ENCODE measurements at regions not wholly inside any gene's neighbourhood (a gene's known extent, or its start where the extent isn't known, plus 50 kb on each side); places are given as distances from the start of the nearest gene placed in this dataset.
A peak's percentile ranks its signal among the peaks of the same experiment; 100 is the strongest.
"Not testable (repeated sequence)": the region's sequence is repeated elsewhere in the genome, so short reads cannot be mapped to it uniquely, and the experiment has no call there.

DNA sequence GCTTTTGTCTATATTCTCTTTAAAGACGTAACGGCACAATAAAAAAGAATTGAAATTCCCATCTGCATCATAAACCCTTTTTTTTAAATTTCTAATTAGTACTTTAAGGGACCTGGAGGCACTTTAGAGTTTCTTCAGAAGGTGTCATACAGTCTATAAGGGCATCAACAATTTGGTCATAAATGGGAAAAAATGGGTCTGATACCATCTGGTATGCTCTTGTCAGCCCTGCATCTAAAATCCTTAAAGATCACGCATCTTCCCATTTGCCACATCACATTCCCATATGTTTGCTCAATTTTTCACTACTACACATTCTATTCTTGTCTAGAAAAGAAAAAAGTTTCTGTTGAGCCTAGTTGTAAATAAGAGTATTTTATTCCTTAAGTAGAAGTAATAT, 53.8 kb downstream of the COX7C start:
- no peak for DNase-seq

DNA sequence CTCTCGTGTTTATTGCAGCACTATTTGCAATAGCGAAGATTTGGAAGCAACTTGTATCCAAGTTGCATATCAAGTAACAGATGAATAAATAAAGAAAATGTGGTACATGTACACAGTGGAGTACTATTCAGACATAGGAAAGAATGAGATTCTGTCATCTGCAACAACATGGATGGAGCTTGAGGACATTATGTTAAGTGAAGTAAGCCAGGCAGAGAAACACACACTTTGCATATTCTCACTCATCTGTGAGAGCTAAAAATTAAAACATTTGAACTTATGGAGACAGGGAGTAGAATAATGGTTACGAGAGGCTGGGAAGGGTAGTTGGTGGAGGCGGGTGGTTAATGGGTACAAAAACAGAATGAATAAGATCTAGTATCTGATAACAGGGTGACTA, 56.3 kb downstream of the COX7C start:
- no peak for DNase-seq

DNA sequence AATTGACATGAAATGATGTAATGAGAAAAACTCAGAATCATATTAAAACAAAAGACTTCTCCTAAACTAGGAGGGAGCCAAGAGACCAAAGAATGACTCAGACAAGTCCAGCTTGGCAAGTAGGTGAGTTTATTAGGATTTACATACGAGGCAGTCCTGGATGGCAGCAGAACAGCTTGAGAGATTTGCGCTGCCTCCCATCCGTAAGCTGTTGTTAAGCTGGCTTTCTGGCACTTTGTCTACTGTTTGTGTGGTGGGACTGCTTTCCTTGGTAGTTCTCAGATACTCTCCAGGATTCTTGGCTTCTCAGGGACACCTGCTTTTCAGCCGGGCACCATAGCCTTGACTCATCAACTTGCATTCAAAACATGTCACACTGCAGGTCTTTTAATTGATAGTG, 57.6 kb downstream of the COX7C start:
- no peak for DNase-seq

DNA sequence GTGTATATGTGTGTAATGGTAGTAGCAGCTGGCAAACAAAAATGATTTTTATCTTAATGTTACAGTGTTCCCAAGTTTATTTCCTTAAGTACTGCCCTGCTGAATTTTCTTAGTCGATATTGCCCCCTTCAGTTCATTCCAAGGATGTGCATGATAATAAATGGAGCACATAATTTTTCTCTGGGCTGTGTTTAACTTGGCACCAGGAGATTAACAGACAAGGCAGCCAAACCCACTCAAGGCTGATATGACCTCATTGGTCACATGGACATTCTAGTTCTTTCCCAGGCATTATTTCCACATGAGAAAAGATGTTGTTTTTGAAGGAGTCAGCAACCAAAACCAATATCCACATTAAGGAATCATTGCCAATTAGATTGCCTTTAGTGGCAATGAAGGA, 61.8 kb downstream of the COX7C start:
- DNase-seq: peak; percentile 22 to 27

DNA sequence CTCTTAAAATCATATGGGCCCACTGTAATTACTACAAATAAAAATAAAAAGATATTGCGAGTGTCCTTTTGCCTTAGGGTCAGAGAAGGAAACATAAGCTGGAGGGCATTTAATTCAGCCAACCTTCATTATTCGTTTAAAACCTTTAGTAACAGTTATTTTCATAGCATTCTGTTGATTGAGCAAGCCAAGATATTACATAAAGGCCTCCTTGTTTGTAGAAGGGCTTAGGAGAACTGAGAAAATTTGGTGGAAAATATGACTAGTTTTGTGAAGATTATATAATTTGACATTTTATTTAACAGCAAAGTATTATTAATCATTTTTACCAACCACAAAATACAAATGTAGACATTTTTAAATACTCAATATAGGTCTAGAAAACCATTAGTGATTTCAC, 62.2 kb downstream of the COX7C start:
- DNase-seq: no peak

DNA sequence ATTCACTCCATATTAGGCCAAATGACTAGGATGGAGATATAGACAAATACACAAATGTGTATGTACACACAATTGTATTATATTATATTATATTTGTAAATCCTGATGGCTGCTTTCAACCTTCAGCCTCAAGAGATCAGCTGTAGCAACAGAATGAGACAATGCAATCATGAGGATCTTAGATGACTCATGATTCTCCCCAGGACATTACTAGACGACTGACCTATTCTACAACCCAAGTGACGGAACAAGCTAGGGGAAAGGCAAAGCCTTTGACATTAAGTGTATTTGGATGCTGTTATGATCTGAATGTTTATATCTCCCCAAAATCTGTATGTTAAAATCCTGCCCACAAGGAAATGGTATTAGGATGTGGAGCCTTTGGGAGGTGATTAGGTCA, 66.5 kb downstream of the COX7C start:
- no peak for DNase-seq

DNA sequence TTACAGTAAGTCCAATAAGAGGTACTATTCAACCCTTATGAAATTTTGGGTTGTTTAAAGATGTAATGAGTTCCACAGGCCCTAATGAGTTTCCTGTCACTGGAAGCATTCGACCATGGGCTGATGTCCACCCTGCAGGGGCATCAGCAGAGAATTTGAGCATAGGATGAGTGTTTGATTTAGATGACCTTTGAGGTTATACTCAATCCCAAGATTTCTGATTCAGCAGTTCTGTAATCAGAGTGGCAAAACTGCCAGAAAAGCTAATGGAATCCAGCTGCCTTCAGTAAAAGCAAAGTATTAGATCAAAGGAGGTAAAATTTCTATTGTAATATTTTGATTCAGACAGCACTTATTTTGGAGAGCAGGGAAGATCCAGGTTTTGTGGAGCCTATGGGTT, 68.3 kb downstream of the COX7C start:
- DNase-seq: no peak

DNA sequence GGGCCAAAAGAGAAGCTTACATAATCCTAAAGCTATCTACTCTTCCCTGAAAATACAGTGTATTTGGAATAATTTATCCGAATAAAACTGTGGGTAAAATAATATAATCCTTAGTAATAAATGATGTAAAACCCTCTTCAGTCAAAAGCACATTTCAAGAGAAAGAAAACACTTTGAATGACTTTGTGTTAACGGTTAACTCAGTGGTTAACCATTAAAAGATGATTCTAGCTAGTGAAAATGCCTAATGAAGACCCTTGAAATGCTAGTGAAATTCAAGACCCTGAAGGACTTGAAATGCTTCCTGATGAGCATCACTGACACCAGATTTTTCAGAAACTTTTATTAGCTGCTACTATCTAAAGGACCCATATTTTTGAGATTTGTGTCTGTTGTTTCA, 70.7 kb downstream of the COX7C start:
- no peak for DNase-seq

DNA sequence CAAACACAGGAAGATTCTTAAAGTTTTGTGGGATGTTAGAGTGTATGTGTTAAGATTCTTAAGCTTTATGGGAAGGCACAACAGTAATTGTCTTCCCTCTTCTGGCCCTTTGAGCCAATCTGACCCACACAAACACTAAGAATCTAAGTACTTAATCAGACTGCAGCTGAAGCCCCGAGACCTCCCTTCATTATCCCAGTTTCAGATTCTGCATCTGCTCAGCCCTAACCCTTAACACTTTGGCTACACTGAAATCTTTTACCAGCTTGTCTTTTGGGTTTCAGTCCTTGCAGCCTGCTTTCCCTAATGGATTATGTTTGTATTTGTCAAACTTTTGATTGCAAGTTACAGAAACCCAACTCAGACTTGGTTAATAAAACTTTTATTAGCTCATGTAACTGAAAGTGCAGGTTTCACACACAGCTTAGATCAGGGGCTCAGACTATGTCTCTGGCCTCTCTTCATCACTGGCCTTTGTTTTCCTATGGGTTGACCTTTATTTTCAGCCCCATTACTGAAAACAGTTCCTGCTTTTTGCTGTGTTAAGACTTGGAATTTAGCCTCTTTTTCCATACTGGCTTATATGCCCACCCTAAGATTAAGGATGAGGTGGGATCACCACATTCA, 71.5 kb downstream of the COX7C start:
- DNase-seq: no peak

DNA sequence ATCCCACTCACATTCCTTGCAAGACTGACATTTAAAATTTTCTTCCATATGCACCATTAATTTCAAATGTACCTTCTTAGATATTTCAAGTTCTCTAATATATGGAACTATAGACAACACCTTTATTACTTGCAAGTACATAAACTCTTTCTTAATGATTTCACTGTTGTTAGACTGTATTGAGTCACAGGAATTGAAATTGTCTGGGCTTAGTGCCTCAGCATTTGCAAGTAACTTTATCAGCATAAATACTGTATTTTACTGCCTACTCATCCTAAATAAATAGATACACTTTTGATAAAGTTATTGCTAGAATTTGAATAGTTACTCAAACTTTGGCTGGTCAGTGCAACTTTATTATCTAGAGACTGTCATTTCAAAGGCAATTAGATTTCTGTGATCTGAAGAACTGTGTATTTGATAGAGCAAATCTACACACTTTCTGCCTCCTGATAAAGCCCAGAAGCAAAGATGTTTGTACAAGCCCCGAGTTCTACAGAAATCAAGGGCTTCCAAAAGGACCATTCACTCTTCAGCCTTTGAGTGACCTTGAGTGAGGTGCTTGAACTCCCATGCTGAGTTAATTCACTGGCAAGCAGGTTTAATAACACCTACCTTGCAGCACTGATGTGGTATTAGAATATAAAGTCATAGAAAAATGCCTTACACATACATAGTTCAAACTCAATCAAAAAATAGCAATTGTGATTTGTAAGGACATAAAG, 91.6 kb downstream of the COX7C start:
- DNase-seq: no peak

DNA sequence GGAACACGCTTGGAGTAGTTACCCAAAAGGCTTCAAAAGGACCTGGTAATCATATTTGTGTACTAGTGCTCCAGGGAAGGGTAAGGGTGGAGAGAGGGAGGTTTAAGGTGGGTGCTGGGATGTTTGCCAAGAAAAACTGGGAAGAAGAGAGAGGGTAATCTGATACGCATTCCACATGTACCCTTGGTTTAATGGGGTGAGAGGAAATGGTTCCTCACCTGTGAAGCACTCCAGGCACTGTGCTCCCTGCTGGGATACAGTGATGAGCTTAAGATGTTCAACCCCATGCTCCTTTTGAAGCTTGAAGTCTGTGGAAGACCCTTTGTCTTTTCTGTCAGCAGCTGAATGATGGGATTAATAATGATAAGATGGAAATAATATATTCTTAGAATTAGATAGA, 98.4 kb downstream of the COX7C start:
- DNase-seq: no peak

DNA sequence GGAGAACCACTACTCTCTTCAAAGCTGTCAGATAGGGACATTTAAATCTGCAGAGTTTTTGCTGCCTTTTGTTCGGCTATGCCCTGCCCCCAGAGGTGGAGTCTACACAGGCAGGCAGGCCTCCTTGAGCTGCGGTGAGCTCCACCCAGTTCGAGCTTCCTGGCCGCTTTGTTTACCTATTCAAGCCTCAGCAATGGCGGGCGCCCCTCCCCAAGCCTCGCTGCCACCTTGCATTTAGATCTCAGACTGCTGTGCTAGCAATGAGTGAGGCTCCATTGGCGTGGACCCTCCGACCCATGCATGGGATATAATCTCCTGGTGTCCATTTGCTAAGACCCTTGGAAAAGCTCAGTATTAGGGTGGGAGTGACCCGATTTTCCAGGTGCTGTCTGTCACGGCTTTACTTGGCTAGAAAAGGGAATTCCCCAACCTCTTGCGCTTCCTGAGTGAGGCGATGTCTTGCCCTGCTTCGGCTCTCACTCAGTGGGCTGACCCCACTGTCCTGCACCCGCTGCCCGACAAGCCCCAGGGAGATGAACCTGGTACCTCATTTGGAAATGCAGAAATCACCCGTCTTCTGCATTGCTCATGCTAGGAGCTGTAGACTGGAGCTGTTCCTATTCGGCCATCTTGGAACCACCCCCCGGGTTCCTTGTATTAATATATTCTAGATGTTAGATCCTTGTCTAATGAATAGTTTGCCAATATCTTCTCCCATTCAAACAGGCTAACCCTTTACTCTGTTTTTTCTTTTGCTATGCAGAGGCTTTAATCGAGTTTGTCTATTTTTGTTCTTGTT, 113.8 kb downstream of the COX7C start:
- not testable (repeated sequence) for DNase-seq

DNA sequence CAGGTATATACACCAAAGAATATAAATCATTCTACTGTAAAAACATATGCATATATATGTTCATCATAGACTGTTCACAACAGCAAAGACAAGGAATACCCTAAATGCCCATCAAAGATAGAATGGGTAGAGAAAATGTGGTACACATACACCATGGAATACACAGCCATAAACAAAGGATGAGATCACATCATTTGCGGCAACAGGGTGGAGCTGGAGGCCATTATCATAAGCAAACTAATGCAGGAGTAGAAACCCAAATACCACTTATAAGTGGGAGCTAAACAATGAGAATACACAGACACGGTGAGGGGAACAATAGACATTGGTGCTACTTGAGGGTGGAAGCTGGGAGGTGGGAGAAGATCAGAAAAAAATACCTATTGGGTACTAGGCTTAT, 117.6 kb downstream of the COX7C start:
- DNase-seq: no peak

DNA sequence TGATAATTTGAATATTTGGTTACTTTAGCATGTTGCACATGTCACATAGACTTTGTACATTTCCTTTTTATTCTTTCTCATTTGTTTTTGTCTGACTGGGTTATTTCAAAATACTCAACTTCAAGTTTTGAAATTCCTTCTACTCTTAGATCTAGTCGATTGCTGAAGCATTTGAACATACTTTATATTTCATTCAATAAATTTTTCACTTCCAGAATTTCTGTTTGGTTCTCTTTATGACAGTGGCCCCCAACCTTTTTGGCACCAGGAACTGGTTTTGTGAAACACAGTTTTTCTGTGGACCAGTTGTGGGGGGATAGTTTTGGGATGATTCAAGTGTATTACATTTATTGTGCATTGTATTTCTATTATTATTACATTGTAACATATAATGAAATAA, 119.8 kb downstream of the COX7C start:
- DNase-seq: no peak

DNA sequence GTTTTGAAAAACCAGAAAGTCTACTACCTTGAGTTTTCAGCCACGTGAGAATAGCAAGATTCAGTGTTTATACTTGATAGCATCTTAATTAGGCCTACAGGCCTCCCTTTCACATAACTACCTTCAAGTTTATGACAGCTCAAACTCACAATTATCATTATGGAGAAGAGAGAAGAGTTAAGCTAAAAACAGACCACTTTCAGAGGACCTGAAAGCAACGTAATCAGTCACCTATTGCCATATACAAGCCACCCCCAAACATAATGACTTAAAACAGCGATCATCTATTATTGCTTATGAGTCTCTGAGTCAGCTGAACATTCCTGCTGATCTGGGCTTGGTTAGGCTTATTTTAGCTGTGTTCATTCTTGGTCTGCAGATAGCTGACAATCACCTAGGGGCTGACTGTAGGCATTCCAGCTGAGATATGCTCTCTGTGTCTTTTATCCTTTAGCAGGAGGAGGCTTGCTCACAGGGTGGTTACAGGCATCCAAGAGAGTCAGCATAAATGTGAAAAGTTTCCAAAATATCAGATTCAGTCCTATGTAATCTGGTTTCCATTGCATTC, 130.9 kb downstream of the COX7C start:
- no peak for DNase-seq

DNA sequence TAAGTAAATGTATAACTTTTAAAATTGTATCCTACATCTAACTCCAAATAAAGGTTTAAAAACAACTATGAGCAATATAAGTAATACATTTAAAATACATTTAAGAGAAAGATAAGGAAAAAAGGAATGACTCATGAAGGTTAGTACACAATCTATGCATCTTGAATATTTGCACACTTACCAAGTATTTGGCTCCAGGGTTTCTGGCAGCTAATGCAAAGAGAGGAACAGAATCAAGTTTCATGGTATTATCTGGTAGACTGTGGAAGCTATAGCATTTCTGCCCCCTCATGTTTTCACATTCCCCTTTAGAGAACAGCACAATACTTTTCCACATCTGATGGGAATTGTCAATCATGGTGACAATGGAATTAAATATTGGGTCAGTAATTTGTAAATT, 132.1 kb downstream of the COX7C start:
- DNase-seq: no peak

DNA sequence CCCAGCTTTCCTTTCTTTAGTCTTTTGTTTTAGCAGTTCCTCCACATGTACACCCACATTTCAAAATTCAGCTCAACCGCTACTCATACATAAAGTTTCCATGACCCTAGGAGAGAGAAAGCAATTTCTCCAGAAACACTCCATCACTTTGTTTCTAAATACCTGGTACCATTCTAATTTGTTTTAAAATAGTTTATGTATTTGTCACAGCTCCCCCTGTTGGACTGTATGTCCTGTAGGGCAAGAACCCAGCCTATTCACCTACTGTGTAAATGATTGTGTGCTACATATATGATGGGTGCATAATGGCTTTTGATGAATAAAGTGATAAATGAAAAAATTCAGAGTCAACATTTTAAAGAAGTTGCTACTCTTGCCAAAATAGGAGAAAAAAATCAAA, 139.1 kb downstream of the COX7C start:
- DNase-seq: no peak

DNA sequence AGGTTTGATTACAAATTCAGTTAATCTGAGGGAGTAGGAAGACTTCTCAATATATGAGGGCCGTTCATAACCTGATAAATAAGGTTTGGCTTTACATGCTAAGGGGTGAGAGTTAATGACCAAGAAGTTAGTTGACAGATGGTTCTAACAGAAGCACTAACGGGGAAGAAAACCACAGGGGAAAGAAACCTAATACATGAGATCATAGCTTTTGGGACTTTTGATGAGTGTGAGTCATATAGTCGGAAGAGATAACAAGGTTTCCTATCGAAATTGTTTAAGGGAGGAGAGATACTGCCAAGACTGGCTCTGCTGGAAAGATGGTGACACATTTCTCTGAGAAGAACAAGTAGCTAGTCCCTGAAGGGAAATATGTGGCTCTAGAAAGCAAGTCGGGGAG, 140.1 kb downstream of the COX7C start:
- no peak for DNase-seq

DNA sequence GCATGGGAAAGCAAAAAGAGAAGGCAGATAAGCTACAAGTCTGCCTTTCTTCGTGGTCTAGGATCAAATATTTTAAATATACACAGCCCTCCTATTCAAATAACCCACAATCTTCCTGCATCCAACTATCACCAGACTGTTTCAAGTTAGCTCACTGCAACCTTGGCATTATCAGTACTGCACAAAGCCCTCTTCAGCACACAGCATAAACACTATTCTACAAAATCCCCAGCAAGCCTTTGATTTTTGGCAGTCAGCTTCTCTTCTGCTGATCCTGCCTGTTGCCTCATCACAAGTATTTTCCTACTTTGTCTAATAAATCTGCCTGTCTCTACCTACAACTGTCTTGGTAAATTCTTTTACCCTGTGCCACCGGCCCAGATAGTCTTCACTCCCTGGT, 142.9 kb downstream of the COX7C start:
- no peak for DNase-seq

DNA sequence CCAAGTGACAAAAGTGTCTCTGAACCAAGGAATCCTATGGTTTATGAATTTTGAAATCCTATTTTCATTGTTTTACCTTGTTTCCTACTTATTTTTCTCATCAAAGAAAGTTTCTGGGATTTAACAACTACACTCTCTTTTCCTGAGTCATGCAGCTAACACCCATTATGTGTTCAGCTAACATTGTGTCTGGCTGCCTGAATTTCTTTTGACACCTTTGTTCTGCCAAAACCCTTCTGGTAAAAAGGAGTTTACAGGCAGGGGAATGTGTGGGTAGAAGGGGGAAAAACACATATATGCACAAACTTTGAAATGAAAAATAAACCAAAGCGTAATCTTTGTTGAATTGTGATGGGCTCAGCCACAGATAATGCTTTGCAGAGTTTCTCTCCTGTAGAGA, 146.2 kb downstream of the COX7C start:
- no peak for DNase-seq

DNA sequence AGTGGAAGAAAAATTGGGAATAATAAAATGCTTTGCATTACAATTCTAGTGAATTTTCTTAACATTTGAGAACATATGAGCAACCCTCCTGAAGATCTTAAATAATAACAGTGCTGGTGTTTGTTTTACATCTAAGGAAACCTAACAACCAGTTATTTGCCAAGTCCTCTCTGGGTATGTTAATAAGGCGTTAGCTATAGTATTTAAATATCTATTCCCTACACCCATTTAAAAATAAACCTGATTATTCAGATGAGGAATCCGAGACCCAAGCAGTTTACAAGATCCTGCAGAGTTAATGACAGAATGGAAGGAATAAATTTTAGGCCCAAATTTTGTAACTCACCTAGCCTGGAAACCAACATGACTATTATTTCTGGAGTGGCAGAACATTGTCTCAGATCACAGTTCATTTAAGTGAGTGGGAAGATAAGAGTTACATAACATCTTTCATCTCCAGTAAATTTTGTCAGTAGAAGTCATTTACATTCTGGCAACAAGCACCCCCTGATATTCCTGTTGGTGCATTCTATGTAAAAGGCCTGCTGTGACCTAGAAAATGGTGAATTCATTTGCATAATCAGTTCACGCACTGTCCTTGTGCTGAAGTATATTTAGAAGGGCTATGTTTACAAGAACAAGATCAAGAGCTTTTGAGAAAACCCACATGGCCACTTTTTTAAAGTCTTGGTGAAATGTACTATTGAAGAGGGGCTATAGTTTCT, 148.2 kb downstream of the COX7C start:
- no peak for DNase-seq

DNA sequence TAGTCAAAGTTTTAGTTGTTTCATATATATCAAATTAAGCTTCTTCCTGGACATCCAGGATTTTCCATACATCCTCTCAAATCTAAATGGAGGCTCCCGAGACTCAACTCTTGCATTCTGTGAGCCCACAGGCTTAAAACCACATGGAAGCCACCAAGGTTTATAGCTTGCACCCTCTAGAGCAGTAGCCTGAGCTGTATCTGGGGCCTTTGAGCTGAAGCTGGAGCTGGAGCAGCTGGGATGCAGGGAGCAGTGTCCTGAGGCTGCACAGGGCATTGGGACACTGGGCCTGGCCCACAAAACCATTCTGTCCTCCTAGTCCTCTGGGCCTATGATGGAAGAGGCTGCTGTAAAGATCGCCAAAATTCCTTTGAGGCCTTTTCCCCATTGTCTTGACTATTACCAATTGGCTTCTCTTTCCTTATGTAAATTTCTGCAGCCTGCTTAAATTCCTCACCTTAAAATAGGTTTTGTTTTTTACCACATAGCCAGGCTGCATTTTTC, 151.0 kb downstream of the COX7C start:
- DNase-seq: no peak

DNA sequence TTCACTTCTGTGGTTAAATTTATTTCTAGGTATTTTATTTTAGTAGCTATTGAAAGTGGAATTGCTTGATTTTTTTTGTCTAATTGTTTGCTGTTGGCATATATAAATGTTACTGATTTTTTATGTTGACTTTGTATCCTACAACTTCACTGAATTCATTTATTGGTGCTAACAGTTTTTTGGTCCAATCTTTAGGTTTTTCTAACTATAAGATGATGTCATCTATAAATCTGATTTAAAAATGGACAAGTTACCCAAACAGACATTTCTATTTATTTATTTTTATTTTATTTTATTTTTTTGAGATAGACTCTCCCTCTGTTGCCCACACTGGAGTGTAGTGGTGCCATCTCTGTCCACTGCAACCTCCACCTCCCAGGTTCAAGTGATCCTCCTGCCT, 162.3 kb downstream of the COX7C start:
- no peak for DNase-seq

All from inflammatory macrophage treated with lipopolysaccharide for 1 hour (primary cell).